T1000 (cell line): ENCODE measurements at regions not wholly inside any gene's neighbourhood (a gene's known extent, or its start where the extent isn't known, plus 50 kb on each side); places are given as distances from the start of the nearest gene placed in this dataset.

Source experiments
- DNase-seq: peaks from one replicate; lab custom pipeline; 2025; ENCODE audit warnings: mixed read lengths; lab: John Stamatoyannopoulos, UW

DNA sequence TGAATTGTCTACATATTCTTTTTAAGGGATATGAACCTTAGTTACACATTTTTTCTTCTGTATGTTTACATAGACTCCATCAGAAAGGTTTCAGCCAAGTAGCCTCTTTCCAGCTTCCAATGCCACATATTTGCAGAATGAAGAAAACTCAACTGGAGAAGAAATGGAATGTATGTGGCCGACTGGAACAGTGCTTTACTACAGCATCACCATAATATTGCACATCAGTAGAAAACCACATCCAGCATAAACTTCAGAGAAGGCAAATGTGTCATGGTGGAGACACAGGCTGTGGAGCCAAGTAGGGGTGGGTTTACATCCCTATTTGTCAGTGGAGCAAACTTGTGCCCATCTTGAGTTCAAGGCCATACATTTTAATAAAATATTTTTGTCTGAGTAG, 204.8 kb upstream of the LDB2 start:
- DNase-seq = no peak

DNA sequence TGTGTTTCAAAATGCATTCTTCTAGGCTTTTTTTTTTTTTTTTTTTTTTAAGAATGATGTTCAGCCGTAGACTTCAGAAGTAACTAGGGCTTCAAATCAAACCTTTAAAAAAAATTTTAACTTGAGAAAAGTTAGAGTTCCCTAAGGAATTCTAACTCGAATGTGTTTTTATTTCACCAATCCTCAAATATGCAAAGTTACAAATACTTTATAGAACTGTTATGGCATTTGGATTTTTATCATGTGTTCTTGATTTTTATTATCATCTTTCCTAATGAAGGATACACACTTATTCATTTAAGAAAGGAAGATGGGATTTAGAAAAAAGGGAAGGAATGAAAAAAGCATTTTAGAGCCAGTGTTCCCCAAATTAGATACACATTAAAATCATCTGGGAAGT, 200.6 kb upstream of the LDB2 start:
- DNase-seq = no peak

DNA sequence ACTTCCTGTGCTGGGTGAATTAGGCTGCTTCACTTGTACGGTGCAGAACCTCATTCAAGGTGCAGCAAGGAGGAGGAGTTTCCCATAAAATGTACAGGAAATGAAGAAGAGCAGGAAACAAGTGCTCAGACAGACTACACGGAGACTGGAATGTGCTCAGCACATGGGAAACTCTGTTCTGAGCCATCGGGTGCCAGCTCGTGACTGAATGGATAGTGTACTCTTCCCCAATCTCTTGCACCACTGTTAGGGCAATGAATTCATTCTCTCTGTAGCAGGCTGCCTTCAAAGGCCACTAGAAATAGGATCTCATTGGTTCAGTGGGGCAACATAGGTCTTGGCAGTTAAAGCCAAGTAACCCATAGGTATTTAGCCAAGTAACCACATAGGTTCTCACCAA, 200.0 kb upstream of the LDB2 start:
- DNase-seq = no peak

DNA sequence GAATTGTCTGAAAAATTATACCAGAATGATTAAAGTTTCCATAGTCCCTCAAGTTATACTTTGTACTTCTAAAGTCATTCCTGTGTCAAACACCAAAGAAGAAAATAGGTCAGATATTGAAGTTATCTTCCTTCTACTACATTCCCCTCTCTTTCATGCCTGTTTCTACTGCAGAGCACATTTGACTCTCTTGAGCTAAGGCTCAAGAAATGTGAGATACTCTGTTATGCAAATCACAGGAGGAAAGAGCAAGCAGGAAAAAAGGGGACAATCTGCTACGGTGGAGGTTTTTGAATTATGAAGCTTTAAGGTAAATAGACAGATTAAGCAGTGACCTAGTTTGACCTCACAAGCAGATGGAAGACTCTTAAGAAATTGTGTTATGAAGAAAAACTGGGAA, 198.9 kb upstream of the LDB2 start:
- DNase-seq = no peak

DNA sequence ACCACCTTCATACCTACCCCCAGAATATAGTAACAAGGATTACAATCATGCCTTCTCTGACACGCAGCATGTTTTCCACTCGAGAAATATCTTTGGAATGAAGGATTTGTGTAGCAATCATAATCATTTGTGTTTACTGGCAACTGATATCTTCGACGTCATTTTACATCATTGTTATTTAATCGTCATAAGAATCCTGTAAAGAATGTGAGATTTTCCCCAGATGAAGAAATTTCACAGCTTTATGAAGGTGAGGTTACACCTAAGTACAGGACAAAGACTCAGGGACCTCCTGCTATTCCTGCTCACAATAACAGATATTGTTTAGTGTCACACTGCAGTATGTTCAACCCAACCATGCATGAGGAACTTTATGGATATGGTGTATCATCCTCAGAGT, 198.2 kb upstream of the LDB2 start:
- DNase-seq = no peak

DNA sequence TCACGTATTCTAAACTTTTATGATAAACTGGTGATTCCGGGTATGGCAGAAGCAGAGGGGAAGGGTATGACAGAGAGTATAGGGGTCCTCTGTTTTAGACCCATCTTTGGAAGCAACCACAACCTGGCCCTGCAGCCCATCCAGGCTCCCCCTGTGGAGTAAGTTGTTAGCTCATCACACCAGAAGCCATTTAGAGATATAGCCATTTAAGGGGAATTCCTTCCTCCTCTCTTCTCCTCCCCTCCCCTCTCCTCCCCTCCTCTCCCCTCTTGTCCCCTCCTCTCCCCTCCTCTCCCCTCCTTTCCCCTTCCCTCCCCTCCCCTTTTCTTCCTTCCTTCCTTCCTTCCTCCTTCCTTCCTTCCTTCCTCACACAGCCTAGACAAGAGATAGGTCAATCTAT, 197.3 kb upstream of the LDB2 start:
- no peak for DNase-seq

DNA sequence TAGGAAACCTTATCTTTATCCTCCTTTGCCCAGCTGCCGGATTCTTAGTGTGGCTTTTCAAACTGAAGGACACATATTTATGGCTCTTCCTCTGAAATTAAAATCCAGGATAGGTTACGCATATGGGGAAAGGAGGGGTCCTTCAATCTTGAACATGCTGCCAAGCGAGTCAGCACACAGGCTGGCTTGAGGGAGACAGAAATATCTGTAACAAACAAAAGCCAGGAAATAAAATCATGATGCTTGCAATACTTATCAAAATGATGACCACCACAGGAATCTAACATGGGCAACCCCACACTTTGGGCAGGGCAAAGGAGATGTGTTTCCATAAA, 196.4 kb upstream of the LDB2 start:
- no peak for DNase-seq

DNA sequence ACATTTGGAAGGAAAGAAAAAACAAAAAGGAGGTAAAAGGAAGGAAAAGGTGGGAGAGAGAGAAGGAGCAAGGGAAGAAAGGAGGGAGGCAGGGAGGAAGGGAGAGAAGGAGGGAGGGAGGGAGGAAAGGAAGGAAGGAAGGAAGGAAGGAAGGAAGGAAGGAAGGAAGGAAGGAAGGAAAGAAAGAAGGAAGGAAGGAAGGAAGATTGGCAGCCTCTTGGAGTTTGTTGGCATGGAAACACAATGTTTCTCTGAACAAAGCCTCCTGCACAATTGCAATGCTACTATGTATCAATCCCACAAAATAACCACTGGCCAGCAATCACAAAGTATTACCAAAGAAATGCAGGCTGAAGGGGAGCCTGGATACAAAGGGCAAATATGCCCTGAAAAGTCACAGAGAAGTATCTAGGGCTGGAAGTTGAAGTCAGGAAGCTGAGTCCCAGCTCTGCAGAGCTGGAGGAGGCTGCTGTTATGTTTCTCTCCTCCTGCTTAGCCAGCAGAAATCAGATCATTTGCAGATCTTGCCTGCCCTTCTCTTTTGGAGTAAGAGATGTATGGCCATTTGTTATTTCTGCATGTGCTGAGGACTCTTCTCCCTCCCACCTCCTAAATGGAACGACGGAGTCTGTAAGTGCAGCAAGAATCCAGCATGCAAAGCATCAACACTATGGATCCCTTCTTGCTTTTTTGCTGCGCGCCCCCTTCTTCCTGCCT, 195.9 kb upstream of the LDB2 start:
- no peak for DNase-seq

DNA sequence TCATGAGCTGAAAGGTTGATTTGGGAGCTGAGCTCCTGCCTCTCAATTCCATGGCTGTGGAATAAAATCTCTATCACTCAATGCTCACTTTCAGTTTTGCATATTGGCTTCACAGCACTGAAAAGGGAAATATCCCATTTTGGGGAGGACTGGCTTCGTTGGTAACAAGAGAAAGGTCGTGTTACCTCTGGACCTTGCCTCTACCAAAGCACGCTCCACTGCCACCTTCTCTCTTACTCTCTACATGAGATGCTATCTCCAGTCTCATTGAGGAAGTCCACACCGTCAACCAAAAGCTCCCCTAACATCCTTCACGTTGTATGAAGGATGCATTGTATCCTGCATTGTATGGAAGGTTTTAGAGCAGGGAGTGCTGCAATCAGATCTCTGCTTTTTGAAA, 195.0 kb upstream of the LDB2 start:
- no peak for DNase-seq

DNA sequence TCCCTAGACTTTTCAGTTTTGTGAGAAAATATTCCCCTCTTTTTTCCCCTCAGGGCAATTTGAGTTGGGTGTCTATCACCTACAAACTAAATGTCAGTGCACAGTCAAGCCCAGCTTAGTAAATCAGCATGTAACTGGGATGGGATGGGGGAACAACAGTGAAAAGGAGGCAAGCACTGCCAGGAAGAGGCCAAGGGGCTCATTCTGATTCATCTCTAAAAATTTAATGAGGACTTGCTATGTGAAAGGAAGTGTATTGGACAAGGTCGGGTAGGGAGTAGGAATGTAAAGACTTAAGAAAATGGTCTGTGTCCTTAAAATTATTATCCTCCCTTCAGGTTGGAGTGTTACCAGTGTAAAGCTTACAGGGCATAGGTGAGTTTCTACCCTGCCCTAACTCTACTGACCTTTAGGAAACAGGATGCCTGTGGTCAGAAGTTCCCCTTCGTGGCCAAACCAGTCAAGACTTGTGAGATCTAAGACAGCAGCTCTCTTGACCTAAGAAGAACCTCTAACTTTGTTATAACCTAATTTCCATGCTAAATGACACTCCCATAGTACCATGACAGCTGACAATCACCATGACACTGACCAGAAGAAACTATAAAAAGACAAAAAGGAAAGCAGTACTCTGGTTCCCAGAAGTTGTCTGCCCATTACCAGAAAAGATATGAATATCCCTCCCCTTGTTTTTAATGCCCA, 194.4 kb upstream of the LDB2 start:
- DNase-seq = no peak

DNA sequence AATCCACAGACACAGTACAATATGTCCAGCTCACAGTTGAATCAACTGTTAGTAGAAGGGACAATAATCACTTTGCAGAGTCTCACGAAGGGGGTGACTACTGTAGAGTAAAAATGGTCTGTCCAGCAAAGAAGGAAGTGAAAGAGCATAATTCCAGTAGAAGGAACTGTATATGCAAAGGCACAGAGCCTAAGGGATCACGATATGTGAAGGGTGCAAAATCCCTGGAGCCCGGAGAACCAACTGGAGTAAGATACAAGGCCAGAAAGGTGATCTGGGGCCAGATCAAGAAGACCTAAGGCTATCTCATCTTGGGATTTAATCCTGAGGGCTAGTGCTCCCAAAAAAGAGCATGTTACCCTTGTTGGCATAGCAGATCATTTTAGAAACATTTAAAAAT, 192.7 kb upstream of the LDB2 start:
- no peak for DNase-seq

DNA sequence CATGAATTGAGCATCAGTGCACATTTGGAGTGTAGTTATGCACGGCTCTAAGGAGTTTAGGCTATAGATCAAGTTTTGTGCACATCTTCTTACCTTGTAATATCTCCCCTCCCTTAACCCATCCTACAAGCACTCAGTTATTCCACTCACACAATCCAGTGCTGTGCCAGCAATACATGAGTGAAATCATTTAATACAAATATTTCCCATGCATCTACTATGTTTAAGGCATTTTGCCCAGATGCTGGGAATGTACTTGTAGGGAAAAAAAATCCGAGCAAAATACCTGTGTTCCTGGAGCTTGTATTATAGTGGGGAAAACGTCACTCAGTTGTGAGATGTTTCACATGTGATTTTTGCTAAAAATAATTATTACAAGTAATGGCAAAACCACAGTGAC, 191.6 kb upstream of the LDB2 start:
- DNase-seq = no peak

DNA sequence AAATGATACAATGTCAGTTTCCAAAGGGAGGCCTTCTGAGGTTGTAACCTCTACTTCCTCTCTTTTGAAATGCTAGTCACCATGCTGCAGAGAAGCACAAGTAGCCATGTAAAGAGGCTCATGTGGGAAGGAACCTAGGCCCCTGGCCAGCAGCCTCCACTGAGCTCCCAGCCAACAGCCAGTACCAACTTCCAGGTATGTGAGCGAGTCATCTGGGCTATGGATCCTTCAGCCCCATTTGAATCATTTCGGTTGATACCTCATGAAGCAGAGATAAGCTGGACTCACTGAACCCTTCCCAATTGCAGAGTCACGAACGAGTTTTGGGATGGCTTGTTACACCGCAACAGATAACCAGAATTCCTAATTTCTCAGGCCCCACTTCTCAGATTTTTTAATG, 187.0 kb upstream of the LDB2 start:
- DNase-seq = no peak

DNA sequence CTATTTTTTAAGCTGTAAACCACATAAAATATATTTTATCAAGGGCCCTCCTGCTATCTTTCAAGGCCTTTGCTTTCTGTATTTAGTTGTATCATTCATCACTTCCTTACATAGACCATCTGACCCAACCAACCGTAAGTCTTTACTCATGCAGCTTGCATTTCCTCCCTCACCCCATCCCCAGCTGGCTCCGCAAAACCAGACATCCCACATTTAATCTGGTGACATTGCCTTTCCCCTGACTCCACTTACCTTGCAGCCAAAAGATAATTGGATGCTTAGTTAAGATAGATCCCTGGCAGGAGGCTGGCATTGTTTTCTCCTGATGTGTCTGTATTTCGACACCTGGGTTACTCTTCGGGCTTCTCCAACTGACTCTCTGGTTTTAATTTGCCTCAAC, 183.7 kb upstream of the LDB2 start:
- no peak for DNase-seq

DNA sequence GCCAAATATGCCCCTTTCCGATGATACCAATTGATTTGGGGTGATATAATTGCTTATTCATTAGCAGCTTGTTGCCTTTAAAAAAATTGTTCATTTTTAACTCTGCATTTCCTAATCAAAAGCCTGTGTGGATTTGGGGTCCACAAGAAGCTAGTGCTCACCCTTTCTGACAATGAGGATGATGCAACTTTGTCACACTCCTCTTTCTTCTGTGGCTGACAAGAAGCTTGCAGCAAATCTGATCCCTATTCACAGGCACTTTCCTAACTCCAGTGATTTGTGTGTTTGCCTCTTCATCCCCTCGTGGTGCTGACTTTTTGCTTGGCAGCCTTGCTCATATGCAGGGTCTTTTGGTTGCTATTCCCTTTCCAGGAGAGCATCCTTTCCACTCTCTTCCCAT, 182.7 kb upstream of the LDB2 start:
- DNase-seq = no peak

DNA sequence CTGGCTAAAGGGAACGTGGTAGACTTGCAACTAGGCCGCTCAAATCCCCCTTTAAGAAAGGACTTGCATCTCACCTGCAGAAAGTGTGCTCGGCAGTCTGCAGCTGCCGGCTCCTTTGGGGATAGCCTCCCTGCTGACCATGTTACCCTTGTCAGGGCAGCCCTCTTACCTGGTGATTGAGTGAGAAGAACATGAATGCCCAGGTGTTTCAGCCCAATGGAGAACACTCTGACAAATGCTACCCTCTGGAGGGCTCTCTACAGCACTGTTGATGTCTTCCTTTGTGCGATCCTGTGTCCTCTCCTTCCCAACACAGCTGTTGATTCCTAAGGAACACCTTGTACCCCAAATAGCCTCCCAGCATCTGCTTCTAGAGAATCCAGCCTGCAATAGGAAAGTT, 178.7 kb upstream of the LDB2 start:
- DNase-seq = no peak

DNA sequence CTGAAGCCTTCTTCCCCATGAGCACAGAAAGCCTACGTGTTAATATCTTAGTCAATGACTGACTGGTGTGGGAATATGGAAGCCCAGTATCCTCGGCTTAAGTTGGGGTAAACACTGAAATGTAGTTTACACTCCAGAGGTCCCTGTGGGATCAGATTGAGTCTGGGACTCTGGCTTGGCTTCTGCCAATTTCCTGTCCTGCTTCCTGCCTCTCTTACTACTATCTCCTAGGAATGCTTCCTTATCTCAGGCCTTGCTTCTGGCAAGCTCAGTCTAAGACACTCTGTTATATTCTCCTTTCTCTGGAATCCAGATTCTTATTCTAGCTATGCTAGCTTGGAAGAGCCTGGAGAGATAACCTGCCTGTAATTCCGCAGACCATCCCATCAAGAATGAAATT, 174.0 kb upstream of the LDB2 start:
- no peak for DNase-seq

DNA sequence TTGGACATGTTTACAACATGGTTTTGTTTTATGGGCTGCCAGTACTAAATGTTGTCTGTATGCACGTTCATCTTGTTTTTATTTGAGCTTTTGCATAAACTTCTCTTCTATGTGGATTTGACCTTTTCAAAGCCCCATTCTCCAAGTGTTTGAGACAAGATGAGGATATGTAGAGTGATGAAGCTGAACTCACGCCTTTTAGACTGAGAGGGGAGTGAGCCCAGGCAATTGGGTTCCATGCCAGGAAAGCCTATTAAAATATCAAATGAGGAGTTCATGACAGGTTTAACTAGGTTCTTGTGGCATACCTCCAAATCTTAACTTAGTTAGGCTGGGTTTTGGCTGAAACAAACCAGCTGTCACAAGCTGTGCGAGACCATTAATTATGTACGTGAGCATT, 170.4 kb upstream of the LDB2 start:
- no peak for DNase-seq

DNA sequence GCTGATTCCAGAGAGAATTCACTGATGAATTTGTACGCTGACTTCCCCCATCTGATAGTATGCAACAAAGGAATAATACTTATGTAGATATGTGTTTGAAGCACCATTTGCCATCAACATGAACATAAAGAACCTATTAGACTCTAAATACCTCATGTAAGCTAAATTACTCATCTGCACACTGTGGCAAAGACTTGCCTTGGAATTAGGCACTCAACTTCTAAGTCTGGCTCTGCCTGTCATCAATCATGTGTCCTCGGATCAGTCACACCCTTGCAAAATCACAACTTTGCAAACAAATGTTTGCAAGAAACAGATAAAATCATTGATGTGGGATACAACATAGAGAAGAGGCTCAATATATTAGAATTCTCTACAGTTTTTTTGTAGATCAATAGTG, 169.9 kb upstream of the LDB2 start:
- no peak for DNase-seq

DNA sequence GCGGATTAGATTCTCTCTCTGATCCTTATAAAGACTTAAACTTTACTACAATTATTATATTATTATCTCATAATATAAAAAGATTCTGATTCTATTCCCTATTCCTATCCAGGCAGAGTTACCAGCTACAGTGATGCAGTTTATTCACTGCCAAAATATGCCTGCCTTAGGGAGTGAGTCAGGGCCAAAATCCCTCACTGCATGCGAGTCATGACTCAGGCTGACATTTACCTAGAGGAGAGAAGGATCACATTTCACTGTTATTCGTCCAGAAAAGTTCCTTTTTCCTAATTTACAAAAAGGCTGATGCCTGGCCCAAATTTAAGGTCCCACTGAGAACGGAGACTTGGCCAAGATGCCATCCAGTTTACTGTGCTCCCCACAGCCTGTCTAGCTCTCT, 168.5 kb upstream of the LDB2 start:
- DNase-seq = peak; percentile 60

DNA sequence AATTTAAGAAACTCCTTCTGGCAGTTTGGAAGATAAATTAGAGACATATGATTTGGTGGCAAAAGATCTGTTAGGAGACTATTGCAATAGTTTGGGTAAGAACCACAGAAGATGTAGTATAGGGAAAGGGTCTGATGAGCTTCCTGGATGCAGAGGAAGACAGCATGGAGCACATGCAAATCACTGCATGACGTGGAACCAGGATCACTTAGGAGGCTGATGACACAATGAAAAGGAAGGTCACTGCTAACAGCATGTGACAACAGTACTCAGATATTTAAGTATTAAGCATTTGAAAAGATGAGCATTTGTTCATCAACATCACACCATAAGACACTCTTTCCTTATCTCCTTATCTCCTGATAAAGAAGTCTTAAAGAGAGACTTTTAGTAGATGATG, 167.8 kb upstream of the LDB2 start:
- no peak for DNase-seq

DNA sequence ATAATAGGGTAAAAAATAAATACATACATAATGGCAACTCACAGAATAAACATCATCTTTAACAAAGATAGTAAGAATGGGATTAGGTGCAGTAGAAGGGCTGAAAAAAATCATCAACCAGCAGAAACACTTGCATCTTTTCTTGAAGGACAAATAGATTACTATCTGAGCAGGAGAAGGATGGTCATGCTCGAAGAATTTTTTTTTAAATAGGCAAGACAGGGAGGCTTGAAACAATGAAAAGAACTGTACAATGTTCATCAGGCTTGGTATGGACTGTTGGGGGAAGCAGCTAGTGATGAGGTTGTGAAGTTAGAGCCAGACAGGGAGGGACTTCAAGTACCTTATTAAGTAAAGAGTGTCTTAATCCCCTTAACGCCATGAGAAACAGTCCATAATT, 167.4 kb upstream of the LDB2 start:
- DNase-seq = no peak

DNA sequence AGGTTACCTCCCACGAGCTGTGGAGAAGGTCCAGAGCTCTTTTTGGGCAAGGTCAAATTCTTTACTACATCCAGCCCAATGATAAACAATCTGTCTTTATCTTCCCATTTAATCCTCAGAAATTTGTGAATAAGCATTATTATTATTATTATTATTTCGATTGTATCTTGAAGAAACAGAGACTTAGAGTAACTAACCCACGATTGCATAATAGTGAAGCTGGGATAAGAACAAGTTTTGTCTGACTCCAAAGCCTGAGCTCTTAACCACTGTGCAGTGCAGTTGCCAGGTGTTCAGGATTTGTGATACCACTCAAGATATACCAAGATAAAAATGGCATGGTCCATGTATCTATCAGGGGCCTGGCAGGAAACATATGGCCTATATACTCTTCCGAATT, 166.5 kb upstream of the LDB2 start:
- no peak for DNase-seq

DNA sequence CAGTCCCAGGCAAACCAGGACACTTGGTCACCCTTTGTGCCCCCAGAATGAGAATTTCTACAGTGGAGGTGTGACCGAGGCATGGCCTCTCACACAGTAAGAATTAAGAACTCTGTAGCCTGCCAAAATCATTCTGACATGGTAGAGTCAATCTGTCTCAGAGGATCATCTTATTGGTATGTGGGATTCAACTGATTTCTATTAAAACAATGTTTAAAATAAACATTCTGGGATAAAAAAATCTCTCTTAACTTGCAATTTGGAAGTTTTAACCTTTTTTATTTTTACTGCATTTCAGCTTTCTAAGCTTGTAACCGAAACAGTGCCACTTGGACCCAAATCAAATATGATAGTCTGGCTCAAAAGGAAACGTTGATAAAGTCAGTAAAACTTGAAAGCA, 165.4 kb upstream of the LDB2 start:
- DNase-seq = no peak
